Thyroid gland (tissue), 4 donors: ENCODE measurements at regions not wholly inside any gene's neighbourhood (a gene's known extent, or its start where the extent isn't known, plus 50 kb on each side); places are given as distances from the start of the nearest gene placed in this dataset.
"Not testable (repeated sequence)": the region's sequence is repeated elsewhere in the genome, so short reads cannot be mapped to it uniquely, and the experiment has no call there.

ENCODE experiments used
- DNase-seq, 2 donors: peaks; one replicate each; pipeline ENCODE4 v3.0.0-alpha.2; 2019
- H3K27ac ChIP-seq, 3 donors: fragments of 200-600 bp; sonication (generic); 1 replicate in 2 of 3; 2 replicates in 1 of 3; pipeline ENCODE4 v1.5.1; 2016 to 2019; ENCODE audit warnings: mild to moderate bottlenecking in 1 of 3, moderate library complexity in 1 of 3
- H3K27me3 ChIP-seq: fragments of 200-600 bp; sonication (generic); one replicate; pipeline ENCODE4 v1.5.1; 2019
- H3K36me3 ChIP-seq, 2 donors: fragments of 200-600 bp; sonication (generic); one replicate each; pipeline ENCODE4 v1.5.1; 2016 to 2019
- H3K4me1 ChIP-seq, 2 donors: fragments of 200-600 bp; sonication (generic); one replicate each; pipeline ENCODE4 v1.5.1; 2017 to 2019
- H3K4me3 ChIP-seq, 3 donors: fragments of 200-600 bp; sonication (generic); replicated peaks in 1 of 3; 1 replicate in 2 of 3; 2 replicates in 1 of 3; pipeline ENCODE4 v1.5.1; 2016; ENCODE audit warnings: mild to moderate bottlenecking in 1 of 3
- H3K9me3 ChIP-seq: fragments of 200-600 bp; sonication (generic); one replicate; pipeline ENCODE4 v1.5.1; 2017
- CTCF ChIP-seq, 6 experiments: fragments of 200-600 bp in 3 of 6; fragments of 450-650 bp in 3 of 6; sonication (generic) in 3 of 6; IDR thresholded peaks; one replicate each; pipeline ENCODE4 v1.5.1; 2016 to 2019; ENCODE audit warnings: antibody characterized with exemption in 6 of 6, mild to moderate bottlenecking in 2 of 6, inconsistent platforms in 1 of 6, moderate library complexity in 1 of 6
- POLR2A ChIP-seq, 2 donors: fragments of 450-650 bp; IDR thresholded peaks; one replicate each; pipeline ENCODE4 v1.6.1; 2017; ENCODE audit warnings: antibody characterized with exemption in 2 of 2, mild to moderate bottlenecking in 2 of 2, moderate library complexity in 1 of 2
- WGBS, 2 donors: methylation state at CpG; one replicate each; pipeline ENCODE4 v1.1.5; 2017; 5-methylcytosine and 5-hydroxymethylcytosine counted together
- intact Hi-C: fragments of 100-400 bp; cut with DNase I; formaldehyde crosslinking; loops from one replicate; pipeline ENCODE4 v1.15.1; 2023

- no peak for DNase-seq
- intact Hi-C loops = no loop called here
- Histone ChIP-seq H3K27me3 (no peaks in the 10 kb centered on the region), H3K36me3 (no peaks in the 10 kb centered on the region), H3K27ac (no peak overlapping the region), H3K4me3 (no peak overlapping the region), H3K9me3 (no peaks in the 10 kb centered on the region), H3K4me1 (no peaks in the 10 kb centered on the region)
- WGBS, 2 donors = 85 to 89% methylated on average over 2 of the region's 2 CpGs
- no peak for TF ChIP-seq POLR2A (IDR thresholded peaks at IDR 0.05)
- TF ChIP-seq CTCF (IDR thresholded peaks at IDR 0.05) = no peak
Observed at GRCh38 chr4:174053895-174054294, 229.6 kb downstream of the FBXO8 start.

- intact Hi-C loops = no loop called here
- TF ChIP-seq POLR2A (IDR thresholded peaks at IDR 0.05) (no peak), CTCF (IDR thresholded peaks at IDR 0.05) (no peak)
- no peaks in the 10 kb centered on the region for H3K36me3 ChIP-seq
- no peaks in the 10 kb centered on the region for H3K27me3 ChIP-seq
- H3K4me3 ChIP-seq = no peak overlapping the region
- H3K9me3 ChIP-seq = no peaks in the 10 kb centered on the region
- no peak overlapping the region for H3K27ac ChIP-seq
- WGBS, 2 donors = 62 to 75% methylated on average over 4 of the region's 4 CpGs
- H3K4me1 ChIP-seq = no peaks in the 10 kb centered on the region
- no peak for DNase-seq
Observed at GRCh38 chr4:174047363-174047762, 236.1 kb downstream of the FBXO8 start.

- H3K9me3 ChIP-seq, H3K27ac ChIP-seq, intact Hi-C loops, DNase-seq, H3K36me3 ChIP-seq, H3K27me3 ChIP-seq, H3K4me1 ChIP-seq, H3K4me3 ChIP-seq: not testable (repeated sequence)
- WGBS, 2 donors = 88 to 91% methylated on average over 2 of the region's 2 CpGs
Observed at GRCh38 chr4:174045829-174046228, 237.6 kb downstream of the FBXO8 start.

DNA sequence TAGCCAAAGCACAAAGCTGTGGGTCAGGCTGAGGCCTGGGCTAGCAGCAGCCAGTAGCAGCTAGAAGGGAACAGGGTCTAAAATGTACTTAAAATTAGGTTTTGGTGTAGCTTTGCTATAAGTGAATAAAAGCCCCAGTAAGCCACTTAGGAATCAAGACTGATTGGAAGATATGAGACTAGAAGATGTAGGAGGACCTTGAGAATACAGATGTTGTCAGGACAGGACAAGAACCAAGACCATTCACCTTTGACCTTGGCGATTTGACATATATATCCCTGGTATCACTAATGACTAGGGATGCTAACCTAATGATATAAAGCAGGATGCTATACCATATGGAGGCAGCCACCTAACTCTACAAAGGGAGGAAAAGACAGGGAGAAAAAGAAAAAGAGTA lies 238.1 kb downstream of the FBXO8 start:
- TF ChIP-seq CTCF (IDR thresholded peaks at IDR 0.05) = no peak
- TF ChIP-seq POLR2A (IDR thresholded peaks at IDR 0.05) = no peak
- Histone ChIP-seq H3K4me3 (no peak overlapping the region), H3K4me1 (no peaks in the 10 kb centered on the region), H3K36me3 (no peaks in the 10 kb centered on the region), H3K27ac (no peak overlapping the region), H3K27me3 (no peaks in the 10 kb centered on the region), H3K9me3 (no peaks in the 10 kb centered on the region)
- DNase-seq = no peak
- 87 to 92% methylated on average over 1 of the region's 1 CpG for WGBS, 2 donors
- intact Hi-C loops = no loop called here

DNA sequence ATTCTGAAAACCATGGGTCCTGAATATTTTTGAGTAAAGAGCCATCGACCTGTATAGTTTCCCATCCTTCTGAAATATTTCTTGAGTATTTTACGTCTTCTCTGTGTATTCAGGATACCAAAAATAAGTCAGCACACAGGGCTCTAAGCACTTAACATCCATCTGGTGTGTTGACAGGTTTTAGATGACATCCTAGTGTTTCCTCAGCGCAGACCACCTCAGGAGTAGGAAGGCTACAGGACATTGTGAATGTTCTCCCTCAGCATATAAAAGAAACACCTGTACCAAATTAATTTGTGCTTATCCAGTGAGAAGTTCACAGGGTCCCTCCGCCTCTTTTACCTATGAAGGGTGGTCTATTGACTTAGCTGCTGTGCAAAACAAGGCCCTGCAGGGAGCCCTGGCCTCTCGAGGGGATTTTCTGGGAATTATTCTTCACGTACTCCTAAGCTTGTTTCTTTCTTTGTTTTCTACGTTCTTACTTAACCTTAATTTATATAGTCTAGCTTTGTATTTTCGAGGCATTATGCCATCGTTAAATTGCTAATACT lies 241.8 kb downstream of the FBXO8 start:
- intact Hi-C loops = no loop called here
- DNase-seq = no peak
- no peaks in the 10 kb centered on the region for H3K27me3 ChIP-seq
- peaks cover 3% of the 10 kb centered on the region for H3K9me3 ChIP-seq
- TF ChIP-seq CTCF (IDR thresholded peaks at IDR 0.05) = no peak
- no peak for TF ChIP-seq POLR2A (IDR thresholded peaks at IDR 0.05)
- no peak overlapping the region for H3K27ac ChIP-seq
- 35 to 41% methylated on average over 9 of the region's 9 CpGs for WGBS, 2 donors
- H3K4me3 ChIP-seq = no peak overlapping the region
- no peaks in the 10 kb centered on the region for H3K4me1 ChIP-seq
- H3K36me3 ChIP-seq = no peaks in the 10 kb centered on the region

DNA sequence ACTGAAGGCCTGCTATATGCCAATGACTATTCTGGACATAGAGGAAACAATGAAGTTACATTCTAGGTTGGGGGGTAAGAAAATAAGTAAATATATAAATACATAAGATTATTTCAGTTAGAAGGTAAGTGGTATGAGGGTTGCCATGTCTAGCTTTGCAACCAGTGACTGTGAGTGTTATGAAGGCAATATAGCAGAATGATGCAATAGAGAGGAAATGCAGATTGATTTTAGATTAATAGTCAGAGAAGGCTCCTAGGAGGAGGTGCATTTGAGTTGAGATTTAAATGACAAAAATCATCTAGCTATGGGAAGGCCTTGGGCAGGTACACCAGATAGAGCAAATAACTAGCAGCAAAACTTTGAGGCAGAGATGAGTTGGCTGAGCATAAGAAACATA lies 243.2 kb downstream of the FBXO8 start:
- Histone ChIP-seq H3K9me3 (peaks cover 3% of the 10 kb centered on the region), H3K4me3 (no peak overlapping the region), H3K4me1 (no peaks in the 10 kb centered on the region), H3K27ac (no peak overlapping the region), H3K36me3 (no peaks in the 10 kb centered on the region), H3K27me3 (no peaks in the 10 kb centered on the region)
- intact Hi-C loops = no loop called here
- no peak for DNase-seq
- TF ChIP-seq POLR2A (IDR thresholded peaks at IDR 0.05) (no peak), CTCF (IDR thresholded peaks at IDR 0.05) (no peak)
